Stimulated activated CD8-positive, alpha-beta memory T cell treated with anti-CD3 and anti-CD28 coated beads, Interleukin-2, amount 100 ng/mL, for 48 hours (primary cell): ENCODE measurements at regions not wholly inside any gene's neighbourhood (a gene's known extent, or its start where the extent isn't known, plus 50 kb on each side); places are given as distances from the start of the nearest gene placed in this dataset.
"Not testable (repeated sequence)": the region's sequence is repeated elsewhere in the genome, so short reads cannot be mapped to it uniquely, and the experiment has no call there.

ENCODE experiments used
- DNase-seq, 2 donors: peaks; one replicate each; pipeline ENCODE4 v3.0.0-alpha.2; 2020; ENCODE audit warnings: low read depth in 2 of 2

DNA sequence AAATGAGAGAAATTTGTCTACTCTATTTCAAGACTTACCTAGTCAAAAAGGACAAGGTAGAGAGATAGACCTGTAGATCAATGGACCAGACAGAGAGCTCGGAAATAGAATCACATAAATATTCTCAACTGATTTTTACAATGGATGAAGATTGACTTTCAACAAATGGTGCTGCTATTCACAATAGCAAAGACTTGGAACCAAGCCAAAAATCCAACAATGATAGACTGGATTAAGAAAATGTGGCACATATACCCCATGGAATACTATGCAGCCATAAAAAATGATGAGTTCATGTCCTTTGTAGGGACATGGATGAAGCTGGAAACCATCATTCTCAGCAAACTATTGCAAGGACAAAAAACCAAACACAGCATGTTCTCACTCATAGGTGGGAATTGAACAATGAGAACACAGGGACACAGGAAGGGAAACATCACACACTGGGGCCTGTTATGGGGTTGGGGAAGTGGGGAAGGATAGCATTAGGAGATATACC is 1128.2 kb downstream of the UQCRFS1 start:
- not testable (repeated sequence) for DNase-seq

DNA sequence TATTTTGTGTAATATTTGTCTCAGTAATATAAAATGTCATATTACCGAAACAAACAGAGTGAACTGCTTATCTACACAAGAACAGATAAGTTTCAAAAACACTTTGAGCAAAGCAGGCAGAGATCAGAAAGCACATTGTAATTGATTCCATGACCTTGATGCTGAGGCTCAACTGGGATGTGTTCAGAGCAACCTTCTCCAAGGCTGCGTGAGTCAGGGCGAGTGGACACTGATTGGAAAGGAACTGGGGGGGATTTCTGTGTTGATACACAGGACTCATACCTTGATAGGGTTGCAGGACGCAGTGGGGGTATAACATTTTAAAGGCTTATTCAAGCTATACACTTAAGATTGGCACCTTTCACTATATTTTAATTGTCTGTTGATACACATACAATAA is 1136.3 kb downstream of the UQCRFS1 start:
- no peak for DNase-seq

DNA sequence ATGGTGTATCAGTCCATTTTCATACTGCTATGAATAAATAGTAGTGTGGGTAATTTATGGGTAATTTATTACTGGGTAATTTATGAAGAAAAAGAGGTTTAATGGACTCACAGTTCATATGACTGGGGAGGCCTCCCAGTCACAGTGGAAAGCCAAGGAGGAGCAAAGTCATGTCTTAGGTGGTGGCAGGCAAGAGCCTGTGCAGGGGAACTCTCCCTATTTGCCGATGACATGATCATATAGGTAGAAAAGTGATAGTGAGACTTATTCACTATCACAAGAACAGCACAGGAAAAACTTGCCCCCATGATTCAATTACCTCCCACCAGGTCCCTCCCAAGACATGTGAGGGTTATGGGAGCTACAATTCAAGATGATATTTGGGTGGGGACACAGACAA is 1137.7 kb downstream of the UQCRFS1 start:
- DNase-seq, result no peak

DNA sequence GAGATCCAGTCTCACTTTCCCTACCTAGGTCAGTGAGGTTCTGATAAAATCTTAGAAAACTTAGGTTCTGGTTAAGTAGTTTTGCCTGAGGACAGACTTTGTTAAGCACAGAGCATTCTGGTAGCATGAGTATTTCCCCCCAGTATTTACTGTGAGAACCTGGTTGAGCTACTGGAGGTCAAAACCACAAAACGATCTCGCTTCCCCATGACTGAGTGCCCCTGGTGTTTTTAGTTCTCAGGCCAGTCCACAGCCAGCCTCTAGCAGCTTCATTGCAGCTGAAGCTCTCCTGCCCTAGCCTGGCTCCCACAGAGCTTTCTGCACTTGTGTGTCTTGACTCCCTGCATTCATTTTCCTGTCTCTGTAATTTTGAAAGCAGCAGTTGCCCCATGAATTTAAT is 1138.2 kb downstream of the UQCRFS1 start:
- DNase-seq, result no peak

DNA sequence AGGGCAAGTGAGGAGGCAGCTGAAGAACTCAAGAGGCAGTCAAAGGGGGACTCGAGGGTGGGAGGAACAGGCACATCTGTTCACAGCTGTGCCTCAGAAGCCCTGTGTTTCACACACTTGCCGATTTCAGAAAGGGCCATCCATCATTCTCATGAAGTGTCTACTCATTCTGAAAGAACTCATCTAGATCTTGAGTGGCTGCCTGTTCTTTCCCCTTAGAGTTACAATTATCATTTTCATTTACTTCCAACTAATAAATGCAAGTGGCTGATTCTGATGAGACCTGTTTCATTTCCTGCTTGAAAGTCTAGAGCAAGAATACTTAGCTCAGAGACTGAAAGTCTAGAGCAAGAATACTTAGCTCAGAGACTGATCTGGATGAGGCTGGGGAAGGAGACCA is 1145.1 kb downstream of the UQCRFS1 start:
- no peak for DNase-seq

DNA sequence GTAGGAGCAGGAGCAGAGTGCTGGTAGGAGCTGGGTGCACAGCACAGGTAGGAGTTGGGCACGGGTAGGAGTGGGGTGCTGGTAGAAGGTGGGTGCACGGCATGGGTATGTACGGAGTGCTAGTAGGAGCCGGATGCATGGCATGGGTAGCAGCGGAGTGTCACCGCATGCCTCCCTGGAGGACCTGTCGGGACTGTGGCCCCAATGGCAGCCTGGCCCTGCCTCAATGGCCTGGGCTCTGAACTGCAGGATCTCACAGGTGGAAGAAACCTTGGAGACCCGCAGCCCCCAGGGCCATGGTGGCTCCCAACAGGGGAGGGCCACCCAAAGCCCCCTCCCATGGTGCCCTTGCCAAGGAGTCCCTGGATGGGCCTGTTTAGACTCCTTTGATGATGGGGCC is 1146.0 kb downstream of the UQCRFS1 start:
- DNase-seq, result no peak

DNA sequence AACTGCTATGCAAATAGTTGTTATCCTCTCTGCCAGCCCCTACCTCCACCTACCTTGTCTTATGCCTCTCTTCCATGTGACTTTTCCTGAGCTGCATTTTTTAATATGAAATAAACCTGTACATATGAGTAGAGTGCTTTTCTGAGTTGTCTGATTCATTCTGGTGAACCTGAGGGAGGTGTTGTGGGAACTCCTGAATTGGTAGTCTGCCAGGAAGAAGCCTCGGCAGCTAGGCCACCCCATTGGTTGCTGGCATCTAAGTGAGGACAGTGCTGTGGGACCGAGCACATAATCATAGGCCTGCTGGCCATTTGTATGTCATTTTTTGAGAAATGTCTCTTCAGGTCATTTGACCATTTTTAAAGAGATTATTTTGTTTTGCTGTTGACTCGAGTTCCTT is 1146.8 kb downstream of the UQCRFS1 start:
- DNase-seq, result no peak

DNA sequence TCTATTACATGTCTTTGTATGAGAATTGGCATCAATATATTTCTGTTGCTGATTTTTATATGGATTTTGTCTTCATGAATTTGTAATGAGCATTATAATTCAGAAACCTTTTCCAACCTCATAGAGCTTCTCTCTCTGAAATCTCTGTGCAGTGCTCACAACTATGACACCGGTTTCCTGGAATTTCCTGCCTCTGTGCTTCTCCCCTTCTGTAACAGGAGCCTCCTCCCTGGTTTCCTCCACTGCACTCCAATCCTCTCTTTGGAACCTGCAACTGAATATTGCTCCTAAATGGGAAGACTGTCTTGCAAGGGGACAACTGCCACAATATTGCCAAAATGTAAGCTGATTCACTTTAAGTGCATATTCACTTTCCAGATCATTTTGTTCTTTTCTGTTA is 1147.9 kb downstream of the UQCRFS1 start:
- DNase-seq, result no peak

DNA sequence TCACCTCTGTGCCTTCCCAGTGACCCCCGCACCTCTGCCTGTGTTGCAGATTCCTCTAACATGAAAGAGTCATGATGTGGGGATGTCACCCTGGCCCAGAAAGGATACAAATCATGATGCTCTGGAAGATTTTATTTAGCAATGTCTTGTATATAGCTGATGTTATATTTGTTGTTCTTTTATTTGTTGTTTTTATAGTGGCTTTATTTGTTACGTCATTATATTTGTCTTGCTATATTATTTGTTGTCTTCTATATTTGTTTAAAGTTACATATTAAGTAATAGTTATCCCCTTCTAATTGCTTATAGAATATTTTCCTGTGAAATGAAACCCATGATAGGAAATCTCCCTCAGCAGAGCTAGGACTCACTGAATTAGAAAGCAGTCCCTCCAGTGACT is 1149.2 kb downstream of the UQCRFS1 start:
- no peak for DNase-seq

DNA sequence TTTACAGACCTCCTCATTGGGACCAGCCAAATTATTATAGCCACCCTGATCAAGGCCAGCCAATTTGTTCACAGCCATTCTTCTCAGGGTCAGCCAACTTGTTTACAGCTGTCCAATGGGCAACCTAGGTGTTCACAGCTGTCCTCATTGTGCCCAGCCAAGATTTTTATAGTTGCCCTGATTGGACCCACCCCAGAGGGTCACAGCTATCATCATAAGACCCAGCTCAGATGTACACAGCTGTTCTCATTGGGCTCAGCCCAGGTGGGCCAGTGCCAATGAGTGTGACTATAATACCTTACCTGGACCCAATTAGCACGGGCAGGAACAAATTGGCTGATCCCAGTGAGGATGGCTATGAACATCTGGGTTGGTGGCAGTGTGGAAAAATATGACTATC is 1151.8 kb downstream of the UQCRFS1 start:
- DNase-seq, result no peak

DNA sequence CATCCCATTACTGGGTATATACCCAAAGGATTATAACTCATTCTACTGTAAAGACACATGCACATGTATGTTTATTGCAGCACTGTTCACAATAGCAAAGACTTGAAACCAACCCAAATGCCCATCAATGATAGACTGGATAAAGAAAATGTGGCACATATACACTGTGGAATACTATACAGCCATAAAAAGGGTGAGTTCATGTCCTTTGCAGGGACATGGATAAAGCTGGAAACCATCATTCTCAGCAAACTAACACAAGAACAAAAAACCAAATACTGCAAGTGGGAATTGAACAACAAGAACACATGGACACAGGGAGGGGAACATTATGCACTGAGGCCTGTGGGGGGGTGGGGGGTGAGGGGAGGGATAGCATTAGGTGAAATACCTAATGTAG is 1155.9 kb downstream of the UQCRFS1 start:
- not testable (repeated sequence) for DNase-seq

DNA sequence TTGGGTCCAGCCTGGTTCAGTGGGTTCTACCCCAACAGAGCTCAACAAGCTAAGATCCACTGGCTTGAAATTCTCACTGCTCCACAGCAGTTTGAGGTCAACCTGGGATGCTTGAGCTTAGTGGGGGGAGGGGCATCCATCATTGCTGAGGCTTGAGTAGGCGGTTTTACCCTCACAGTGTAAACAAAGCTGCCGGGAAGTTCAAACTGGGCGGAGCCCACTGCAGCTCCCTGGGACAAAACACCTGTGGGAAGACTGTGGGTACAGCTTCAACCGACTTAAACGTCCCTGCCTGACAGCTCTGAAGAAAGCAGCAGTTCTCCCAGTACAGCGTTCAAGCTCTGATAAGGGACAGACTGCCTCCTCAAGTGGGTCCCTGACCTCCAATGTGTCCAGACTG is 1161.9 kb downstream of the UQCRFS1 start:
- DNase-seq, result no peak

DNA sequence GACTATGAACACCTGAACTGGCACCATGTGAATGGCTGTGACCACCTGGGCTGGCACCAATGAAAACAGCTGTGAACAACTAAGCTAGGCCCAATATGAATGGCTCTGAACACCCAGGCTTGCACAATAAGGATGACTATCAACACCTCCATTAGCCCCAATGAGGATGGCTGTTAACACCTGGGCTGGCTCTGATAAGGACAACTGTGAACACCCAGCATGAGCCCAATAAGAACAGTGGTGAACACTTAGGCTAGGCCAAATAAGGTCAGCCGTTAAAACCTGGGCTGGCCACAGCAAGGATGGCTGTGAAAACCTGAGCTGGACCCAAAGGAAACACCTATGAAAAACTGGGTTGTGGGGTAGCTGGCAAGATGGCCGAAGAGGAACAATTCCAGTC is 1163.1 kb downstream of the UQCRFS1 start:
- no peak for DNase-seq

DNA sequence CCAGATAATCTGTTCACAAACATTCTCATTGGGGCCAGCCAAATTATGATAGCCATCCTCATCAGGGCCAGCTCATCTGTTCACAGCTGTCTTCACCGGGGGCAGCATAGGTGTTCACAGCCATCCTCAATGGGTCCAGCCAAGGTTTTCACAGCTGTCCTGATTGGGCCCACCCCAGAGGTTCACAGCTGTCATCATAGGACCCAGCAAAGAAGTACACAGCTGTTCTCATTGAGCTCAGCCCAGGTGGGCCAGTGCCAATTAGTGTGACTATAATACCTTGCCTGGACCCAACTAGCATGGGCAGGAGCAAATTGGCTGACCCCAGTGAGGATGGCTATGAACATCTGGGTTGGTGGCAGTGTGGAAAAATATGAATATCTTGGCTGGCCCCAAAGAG is 1166.0 kb downstream of the UQCRFS1 start:
- no peak for DNase-seq

DNA sequence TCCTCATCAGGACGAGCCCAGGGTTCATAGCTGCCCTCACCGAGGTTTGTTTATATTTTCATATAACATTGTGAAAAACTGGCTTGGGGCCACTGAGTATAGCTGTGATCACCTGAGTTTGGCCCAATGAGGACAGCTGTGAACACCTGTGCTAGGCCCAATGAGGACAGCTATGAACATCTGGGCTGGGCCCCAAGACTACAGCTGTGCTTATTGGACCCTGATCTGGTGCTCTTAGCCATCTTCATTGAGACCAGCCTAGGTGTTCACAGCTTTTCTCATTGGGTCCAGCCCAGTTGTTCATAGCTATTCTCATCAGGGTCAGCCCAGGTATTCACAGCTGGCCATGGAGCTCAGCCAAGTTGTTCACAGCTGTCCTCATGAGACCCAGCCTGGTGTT is 1167.3 kb downstream of the UQCRFS1 start:
- DNase-seq, result no peak

DNA sequence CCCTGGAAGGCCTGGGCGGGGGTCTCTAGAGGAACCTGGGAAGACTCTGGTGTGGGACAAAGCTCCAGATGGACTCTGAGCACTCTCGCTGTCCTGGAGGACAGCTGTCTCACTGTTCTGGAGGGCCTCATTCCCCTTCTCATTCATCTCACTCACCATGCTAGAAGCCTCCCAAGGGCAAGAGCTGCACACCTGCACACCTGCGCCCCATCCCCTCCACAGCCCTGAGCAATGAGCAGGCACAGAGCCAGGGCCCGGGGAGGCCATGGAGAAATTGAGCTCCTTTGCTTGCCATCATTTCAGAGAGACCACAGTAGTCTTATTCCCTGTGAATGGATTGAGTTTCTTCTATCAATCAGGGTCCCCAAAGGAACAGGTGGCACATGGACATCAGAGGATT is 1168.5 kb downstream of the UQCRFS1 start:
- DNase-seq, result no peak

DNA sequence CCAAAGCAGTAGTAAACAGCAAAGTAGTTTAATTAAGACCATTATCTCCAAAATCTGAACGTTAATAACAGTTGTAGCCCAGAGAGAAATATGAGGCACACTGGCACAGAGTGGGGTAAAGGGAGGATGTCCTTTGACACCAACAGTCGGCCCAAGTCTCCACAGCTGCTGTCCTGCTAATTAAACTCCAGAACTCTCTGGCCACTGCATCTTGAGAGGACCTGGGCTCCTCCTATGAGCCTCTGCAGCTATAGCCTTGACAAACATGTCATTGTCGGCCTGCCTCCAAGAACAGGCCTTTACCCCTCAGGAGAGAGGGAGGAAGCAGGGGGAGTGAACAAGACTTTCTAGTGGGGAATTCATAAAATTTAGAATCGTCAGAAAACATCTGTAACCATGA is 1170.4 kb downstream of the UQCRFS1 start:
- DNase-seq, result no peak

DNA sequence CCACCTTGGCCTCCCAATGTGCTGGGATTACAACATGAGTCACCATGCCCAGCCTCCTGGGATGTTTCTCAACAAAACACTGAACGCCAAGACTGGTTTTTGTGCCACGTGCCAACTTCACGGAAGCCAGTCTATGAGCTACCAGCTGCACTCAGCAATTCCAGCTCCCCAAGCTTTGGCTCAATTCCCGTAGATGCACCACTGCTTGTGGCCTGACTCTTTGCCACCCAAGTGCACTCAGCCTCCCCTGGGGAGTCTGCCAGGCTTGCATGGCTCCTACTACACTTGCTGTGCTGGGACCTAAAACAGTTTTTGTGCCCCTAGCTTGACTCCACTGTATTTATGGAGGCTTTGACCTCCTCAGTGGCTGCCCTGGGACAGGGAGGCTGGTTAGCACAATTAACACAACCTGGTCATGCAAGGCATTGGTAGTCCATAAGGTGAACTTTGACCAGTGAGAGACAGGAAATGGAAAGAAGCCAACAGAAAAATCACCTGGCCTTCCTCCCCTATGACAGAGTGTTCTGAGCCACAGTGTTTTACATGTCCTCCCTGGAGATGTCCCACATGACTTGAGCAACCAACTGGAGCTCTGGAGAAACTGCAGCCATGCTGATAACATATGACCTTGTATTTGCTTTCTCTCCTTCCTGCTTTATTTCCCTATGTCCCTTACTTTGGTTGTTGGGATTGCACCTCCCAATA is 1173.1 kb downstream of the UQCRFS1 start:
- DNase-seq, result no peak

DNA sequence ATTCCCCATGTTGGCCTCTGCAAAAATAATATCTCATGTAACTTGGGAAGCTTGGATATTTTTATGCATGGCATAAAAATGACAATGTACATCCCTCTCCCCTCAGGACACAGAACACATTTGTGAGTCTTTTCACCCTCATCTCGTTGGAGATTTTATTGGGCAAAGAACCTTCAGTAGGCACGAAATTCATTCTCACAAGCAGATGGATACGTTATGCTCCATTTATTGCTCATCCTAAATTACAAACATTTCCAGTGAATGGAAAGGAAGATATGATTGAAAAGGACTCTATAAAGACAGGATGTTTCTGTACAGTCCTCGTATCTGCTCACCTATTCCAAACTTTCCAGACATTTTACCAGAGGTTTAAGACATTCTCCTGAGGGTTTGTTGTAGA is 1175.8 kb downstream of the UQCRFS1 start:
- no peak for DNase-seq

DNA sequence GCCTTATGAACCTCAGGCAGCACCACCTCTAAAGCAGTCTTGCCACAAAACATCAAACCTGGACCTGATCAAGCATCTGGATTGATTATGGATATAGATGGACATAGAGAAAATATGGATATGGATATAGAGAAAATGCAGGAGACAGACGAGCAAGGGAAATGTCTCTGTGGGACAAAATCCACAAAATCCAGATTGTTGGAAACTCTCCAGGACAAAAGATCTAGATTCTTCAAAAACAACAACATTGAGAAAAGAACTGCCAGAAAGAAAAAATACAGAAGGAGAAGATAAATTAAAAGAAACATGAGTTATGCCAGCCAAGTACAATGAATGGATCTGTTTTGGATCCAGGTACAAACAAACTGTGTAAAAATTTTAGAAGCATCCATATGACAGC is 1176.5 kb downstream of the UQCRFS1 start:
- no peak for DNase-seq

DNA sequence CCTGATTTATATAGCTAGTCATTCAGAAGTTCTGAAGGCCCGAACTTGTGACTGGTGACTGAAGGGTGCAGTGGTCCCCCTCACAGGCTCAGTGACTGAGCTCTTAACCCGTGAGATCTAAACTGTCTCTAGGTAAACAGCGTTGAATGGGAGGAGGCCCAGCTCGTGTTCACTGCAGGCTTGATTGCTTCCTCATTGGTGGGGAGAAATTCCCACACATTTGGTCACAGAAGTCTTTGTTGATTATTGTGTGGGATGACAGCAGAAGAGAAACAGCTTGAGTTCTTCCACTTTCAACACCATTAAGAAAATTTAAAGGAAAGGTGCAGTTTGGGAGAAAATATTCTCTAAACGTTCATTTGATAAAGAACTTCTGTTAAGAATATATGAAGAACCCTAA is 1178.0 kb downstream of the UQCRFS1 start:
- no peak for DNase-seq

DNA sequence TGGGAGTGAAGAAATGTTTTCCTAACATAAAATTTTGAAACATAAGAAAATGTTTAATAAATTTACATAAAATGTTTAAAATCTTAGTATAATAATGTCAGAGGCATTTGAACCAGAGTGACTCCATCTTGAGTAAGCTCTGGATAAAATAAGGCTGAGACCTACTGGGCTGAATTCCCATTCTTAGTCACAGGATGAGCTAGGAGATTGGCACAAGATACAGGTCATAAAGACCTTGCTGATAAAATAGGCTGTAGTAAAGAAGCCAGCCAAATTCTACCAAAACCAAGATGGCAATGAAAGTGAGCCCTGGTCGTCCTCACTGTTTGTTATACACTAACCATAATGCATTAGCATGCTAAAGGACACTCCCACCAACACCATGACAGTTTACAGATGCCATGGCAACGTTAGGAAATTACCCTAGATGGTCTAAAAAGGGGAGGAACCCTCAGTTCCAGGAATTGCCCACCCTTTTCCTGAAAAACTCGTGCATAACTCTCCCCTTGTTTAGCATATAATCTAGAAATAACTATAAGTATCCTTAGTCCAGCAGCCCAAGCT is 1184.0 kb downstream of the UQCRFS1 start:
- DNase-seq, result no peak

DNA sequence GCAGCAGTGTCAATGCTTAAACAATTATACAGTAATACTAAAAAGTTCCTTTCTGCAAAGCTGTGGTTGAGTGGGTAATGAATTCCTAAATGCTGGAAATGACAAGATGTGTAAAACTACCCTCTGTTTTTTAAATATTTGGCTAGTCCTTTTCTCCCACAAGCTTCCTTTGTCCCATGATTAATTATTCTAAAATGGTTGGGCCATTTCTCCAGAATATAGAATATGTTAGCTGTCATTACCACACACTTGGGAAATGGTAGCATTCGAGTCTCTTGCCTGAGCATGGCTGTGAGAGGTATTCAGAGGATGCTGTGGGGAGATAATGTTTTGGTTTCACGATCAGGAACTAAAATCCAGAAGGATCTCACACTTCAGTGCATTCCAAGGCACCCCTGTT is 1185.8 kb downstream of the UQCRFS1 start:
- no peak for DNase-seq

DNA sequence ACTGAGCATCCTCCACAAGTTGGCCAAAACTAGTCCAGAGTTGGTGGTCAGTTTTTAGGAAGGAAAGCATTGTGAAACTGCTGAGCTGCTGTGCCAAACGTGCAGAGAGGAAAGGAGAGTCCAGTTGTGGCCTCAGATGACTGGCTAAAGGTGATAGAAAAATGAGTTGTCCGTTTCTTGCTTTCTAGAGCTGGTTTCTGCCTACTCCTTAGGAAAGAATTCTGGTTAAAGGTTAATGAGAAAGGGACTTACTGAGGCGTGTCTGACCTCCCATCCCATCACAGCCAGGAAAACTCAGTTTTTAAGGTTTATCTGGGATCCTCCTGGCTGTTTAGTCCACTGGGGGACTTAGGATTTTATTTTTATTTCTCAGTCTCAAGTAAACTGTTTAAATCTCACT is 1186.3 kb downstream of the UQCRFS1 start:
- no peak for DNase-seq
